ENCODE measurements at regions not wholly inside any gene's neighbourhood (a gene's known extent, or its start where the extent isn't known, plus 50 kb on each side); places are given as distances from the start of the nearest gene placed in this dataset.
"Not testable (repeated sequence)": the region's sequence is repeated elsewhere in the genome, so short reads cannot be mapped to it uniquely, and the experiment has no call there.

- peak; percentile 36 for DNase-seq (ENCODE audit: low spot score)
Observed at GRCh38 chr2:133884739-133885381, 316.6 kb upstream of the NCKAP5 start.

GRCh38 chr2:133885847-133886246 is 317.6 kb upstream of the NCKAP5 start:
- no peak for DNase-seq (ENCODE audit: low spot score)

DNA sequence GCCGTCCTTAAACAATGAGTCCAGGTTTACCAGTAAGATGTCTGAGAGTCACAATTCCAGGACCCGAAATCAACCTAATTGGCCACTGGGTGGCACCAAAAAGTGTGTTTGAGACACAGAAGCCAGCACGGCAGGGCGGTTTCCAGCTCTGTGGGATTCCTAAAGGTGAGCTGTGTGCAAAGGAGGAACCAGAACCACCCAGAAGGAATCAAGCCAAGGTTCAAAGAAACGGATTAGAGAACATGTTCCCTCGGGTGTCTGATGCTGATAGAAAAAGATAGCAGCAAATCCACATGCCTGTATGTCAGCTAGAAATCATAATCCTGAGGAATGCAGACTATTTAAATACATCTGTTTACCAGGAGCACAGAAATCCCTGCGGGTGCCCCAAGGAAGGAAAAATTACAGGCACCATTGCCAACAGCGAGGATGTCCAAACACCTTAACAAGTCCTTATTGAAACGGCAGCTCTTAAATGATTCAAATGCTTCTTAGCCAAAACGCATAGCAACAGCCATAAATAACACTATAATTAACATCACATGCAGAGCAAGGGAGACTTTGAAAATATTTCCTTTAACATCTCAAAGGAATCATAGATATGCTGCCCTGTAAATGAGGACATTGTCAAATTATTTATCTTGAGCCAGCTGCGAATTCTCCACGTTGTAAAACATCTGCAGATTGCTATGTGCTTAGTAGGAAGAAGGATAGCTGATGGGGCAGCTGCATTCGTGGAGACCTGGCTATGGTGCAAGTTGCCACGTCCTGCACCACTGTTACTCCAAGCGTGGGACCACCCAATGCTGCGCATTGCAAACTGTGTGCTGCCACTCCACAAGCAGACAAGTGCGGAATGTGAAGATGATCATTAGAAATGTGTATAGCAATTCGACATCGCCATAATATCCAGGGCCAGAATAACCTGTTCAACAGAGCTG is 318.7 kb upstream of the NCKAP5 start:
- peak; percentile 68 for DNase-seq (ENCODE audit: low spot score)

DNA sequence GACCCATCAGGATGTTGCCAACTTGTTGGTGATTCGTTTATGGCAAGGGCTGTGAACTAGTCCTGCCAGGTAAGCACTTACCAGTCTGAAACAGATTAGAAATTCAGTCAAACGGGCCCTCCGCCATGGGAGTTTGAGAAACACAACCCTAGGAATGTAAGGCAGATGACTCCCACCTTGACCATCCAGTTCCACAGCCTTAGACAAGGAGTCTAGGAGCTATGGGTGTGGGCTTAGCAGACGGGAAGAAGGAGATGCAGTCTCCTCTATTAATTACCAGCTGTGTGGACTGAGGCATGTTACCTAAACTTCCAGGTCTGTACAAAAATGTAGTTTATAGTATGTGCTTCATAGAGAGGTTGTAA is 319.4 kb upstream of the NCKAP5 start:
- DNase-seq (ENCODE audit: low spot score), result no peak

- no peak for DNase-seq (ENCODE audit: low spot score)
Observed at GRCh38 chr2:133888107-133888506, 319.8 kb upstream of the NCKAP5 start.

GRCh38 chr2:133888621-133889219 is 320.5 kb upstream of the NCKAP5 start:
- no peak for DNase-seq (ENCODE audit: low spot score)

- DNase-seq (ENCODE audit: low spot score), result no peak
Observed at GRCh38 chr2:133892352-133892913, 324.2 kb upstream of the NCKAP5 start.

GRCh38 chr2:133894429-133894828 is 326.2 kb upstream of the NCKAP5 start:
- no peak for DNase-seq (ENCODE audit: low spot score)

- DNase-seq (ENCODE audit: low spot score), result not testable (repeated sequence)
Observed at GRCh38 chr2:133897838-133898237, 329.6 kb upstream of the NCKAP5 start.

GRCh38 chr2:133900909-133901308 is 332.6 kb upstream of the NCKAP5 start:
- no peak for DNase-seq (ENCODE audit: low spot score)

DNA sequence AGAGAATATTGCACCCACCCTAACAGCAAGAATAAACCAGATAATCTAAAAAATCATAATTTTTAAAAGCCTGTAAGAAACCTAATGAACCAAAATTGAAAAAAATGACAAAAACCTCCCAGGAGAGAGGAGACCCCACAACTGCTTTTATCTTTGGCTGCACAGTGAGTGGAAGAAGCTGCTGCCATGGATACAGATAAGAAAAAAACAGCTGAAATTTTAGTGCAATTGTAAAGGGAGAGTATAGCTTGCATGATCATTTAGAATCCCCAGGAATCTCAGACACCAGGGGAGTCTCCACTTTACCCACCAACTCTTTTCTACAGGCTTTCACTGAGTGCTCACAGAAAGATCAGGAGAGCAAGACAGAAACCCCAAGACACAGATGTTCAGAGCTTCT is 338.1 kb upstream of the NCKAP5 start:
- no peak for DNase-seq (ENCODE audit: low spot score)

DNA sequence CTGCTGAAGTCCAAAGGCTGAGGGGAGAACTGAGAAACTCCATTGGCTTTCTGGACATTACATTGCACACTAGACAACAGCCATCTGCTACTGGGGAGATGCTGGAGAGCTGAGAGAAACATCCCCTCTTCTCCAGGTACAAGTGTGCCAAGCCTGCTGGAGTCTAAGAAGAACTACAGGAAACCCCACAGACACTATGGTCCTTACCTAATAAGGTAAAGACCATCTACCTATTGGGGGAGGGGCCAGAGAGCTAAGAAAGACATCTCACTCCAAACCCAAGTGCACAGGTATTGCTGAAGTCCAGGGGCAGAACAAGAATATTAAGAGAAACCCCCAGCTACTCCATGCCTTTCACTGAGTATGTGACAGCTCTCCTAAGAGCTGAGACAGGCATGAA is 338.7 kb upstream of the NCKAP5 start:
- DNase-seq (ENCODE audit: low spot score), result no peak

DNA sequence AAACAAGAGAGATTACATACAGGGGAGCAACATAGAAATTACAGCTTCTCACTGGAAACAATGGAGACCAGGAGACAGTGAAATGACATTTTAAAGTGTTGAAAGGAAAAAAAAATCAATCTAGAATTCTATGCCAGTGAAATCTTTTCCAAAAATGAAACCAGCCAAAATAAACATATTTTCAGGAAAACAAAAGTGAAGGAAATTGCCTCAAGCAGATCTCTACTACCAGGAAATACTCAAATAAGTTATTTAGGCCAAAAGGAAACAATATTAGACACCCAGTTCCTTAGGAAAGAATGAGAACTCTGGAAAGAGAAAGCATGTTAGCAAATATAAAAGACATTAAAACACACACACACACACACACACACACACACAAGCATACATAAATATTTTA is 339.9 kb upstream of the NCKAP5 start:
- DNase-seq (ENCODE audit: low spot score), result no peak

- DNase-seq (ENCODE audit: low spot score), result no peak
Observed at GRCh38 chr2:133918141-133918540, 335.7 kb upstream of the MGAT5 start.

DNA sequence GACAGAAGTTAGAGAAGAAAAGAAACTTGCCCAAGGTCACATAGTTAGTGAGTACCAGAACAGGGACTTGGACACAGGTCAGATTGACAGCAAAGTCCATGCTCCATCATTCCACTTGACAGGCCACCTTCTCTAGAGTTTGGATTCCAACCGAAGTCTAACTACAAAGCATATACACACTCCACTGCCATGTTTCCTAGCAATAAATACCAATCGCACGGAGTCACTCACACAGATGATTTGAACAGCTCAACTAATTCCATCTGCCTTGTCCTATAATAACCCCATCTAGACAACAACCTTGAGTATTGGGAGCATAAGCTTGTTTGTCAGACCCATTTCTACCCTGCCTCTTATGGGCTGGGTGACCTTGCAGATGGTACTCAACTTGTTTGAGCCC is 334.6 kb upstream of the MGAT5 start:
- no peak for DNase-seq (ENCODE audit: low spot score)

DNA sequence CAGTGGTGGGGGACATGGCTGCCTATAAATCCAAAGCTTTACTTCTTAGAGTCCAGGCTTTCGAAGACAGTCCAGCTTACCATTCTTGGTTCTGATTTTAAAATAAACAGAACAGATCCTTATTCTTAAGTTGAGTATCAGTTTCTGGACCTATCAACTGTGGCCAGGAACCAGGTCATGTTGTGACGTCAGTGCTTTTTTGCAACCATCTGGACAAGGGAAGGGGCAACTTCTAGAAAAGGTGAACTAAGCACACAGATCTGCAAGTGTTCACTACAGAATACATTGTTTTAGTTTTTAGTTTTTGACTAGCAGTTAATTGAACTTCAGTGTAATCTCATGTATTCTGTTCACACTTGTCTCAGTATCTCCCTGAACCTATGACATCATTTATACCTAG is 326.0 kb upstream of the MGAT5 start:
- no peak for DNase-seq (ENCODE audit: low spot score)

- DNase-seq (ENCODE audit: low spot score), result no peak
Observed at GRCh38 chr2:133936096-133936495, 317.8 kb upstream of the MGAT5 start.

DNA sequence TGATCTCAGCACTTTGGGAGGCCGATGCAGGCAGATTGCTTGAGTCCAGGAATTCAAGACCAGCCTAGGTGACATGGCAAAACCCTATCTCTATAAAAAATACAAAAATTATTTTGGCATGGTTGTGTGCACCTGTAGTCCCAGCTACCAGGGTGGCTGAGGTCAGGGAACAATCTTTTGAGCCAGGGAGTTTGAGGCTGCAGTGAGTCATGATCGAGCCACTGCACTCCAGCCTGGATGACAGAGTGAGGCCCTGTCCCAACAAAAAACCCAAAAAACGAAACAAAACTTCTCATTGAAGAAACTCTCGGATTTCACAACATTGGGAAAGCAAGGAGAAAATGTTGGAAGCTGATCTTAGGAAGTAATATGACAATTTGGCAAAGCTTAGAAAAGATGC is 317.3 kb upstream of the MGAT5 start:
- DNase-seq (ENCODE audit: low spot score), result no peak

DNA sequence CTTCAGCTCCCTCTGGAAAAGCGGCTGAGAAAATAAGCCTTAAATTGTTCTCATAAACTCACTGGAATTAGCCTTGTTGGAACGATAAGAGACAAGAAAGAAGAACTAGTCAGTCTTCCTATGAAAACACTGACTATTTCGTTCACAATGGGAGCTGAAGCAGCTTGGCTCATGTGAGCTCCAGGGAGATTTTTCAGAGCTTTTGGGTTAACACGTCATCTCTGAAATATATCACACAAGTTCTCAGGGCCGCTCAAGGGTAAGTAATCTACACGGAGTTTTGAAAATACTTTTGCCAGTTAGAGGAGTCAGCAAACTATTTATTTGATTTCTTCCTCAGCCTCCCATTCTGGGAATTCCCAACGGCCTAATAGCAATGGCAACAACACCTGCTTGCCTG is 316.2 kb upstream of the MGAT5 start:
- no peak for DNase-seq (ENCODE audit: low spot score)

- DNase-seq (ENCODE audit: low spot score), result no peak
Observed at GRCh38 chr2:133940134-133940533, 313.7 kb upstream of the MGAT5 start.

GRCh38 chr2:133941666-133942065 is 312.2 kb upstream of the MGAT5 start:
- DNase-seq (ENCODE audit: low spot score), result no peak

GRCh38 chr2:133942398-133942797 is 311.5 kb upstream of the MGAT5 start:
- DNase-seq (ENCODE audit: low spot score), result no peak

DNA sequence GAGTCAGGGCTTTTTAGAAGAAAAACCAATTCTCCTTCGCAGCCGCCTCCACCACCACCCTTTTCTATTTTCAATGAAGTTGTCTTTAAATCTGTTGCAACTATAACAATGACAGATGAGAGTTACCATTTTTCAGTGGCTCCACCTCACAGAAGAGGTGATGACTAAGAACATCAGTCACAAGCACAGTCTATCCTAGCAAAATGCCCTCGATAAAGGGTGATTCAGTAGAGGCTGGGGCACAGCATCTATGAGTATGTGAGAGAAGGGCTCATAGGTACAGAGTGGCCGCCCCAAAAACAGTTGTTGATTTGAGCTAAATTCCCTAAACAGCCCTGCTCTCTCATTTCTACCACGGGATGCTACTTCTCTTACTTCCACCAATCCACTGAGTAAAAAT is 310.8 kb upstream of the MGAT5 start:
- no peak for DNase-seq (ENCODE audit: low spot score)

Measured in germinal center (tissue), 1 donor.